GM19043 (cell line): ENCODE measurements at regions not wholly inside any gene's neighbourhood (a gene's known extent, or its start where the extent isn't known, plus 50 kb on each side); places are given as distances from the start of the nearest gene placed in this dataset.

Experiments used
- ATAC-seq: cut with Tn5 transposase; IDR thresholded peaks from one replicate; pipeline ENCODE4 v1.9.1; 2021; ENCODE audit warnings: low read depth; ENCODE audit not compliant: unreplicated experiment

- no peak for ATAC-seq
These were observed 136.9 kb downstream of the SCARB1 start for GRCh38 chr12:124726596-124727263.

DNA sequence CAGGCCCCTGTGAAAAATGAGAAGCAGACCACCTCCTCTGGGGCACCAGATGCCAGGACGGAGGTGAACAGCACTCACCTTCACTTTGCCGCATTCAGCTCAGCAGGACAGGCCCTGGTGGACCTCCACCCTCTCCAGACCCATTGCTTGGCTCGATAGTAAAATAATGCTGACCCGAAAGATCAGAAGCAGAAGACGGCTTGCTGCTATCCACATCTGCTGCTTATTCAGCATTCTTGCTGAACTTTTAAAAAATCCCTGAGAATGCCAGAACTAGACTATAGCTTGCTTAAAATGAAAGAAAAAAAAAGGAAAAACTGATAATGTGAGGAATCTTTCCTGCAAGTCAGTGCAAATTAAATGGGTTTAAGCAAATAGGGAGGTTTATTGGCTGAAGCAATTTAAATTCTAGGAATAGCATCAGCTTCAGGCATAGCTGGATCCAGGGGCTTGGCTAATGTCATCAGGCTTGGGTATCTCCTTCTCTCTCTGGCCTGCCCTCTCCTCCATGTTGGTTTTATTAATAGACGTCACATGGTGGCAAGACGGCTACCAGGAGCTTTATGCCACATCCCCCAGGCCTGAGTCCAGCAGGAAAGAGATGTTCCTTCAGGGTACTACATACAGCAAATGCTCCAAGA is 137.9 kb downstream of the SCARB1 start:
- no peak for ATAC-seq

GRCh38 chr12:124725099-124725498 is 138.6 kb downstream of the SCARB1 start:
- ATAC-seq = no peak

GRCh38 chr12:124722878-124723277 is 140.8 kb downstream of the SCARB1 start:
- ATAC-seq = no peak

DNA sequence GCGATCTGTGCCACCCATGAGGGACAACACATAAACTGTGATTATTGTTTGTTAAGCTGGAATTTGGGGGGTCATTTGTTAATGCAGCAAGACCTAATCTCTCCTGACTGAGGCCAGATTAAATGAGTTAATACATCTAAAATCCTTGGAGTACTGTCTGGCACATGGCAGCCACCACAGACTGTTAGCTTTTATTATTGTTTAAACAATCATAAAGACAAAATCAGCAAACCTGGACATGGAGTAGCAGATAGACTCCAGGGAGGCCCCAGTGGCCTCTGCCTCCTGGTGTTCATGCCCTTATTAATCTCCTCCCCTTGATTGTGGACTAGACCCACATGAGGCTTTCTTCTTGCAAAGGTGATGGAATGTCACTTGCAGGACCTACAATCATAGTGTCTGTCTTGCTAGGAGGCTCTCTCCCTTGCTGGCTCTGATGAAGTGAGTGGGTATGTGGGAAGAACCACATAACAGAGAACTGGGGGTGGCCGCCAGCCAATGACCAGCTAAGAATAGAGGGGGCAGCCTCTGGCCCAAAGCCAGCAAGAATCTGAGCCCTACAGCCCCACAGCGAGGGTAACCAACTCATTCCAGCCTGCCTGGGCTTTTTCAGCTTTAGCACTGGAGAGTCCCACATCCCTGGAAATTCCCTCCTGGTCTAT is 142.0 kb downstream of the SCARB1 start:
- ATAC-seq = no peak

GRCh38 chr12:124720681-124721500 is 142.8 kb downstream of the SCARB1 start:
- no peak for ATAC-seq

- no peak for ATAC-seq
These were observed 143.5 kb downstream of the SCARB1 start for GRCh38 chr12:124720004-124720680.

DNA sequence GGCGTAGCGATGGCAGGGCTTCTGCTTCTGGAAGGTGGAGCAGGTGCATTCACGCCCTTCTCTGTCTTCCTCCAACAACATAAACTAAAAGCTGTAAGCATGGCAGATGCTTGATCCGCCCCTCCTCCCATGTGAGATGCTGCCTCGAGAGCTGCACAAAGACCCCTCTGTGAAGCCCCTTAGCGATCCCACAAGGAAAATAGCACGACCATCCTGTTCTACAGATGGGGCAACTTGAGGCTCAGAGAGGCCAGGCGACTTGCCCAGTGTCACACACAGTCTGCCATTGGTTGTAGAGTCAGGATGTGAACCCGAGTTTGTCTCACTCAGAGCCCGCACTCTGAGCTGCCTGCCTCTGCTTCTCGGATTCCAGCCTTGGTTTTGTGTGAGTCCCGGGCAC is 144.4 kb downstream of the SCARB1 start:
- ATAC-seq = no peak

GRCh38 chr12:124718458-124718857 is 145.2 kb downstream of the SCARB1 start:
- ATAC-seq = no peak

GRCh38 chr12:124718036-124718435 is 145.6 kb downstream of the SCARB1 start:
- no peak for ATAC-seq

DNA sequence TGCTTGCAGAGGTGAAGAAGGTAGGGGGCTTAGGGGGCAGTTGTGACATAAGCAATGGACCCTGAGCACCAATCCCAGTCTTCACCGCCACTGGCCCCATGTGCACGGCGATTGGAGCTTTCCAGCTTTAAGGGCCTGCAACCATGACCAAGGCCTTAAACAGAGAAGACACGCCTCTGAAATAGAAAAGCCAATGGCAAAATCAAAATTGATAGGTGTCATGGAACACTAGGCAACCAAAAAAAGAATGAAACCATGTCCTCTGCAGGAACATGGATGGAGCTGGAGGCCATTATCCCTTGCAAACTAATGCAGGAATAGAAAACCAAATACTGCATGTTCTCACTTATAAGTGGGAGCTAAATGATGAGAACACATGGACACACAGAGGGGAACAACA is 146.3 kb downstream of the SCARB1 start:
- ATAC-seq = no peak

DNA sequence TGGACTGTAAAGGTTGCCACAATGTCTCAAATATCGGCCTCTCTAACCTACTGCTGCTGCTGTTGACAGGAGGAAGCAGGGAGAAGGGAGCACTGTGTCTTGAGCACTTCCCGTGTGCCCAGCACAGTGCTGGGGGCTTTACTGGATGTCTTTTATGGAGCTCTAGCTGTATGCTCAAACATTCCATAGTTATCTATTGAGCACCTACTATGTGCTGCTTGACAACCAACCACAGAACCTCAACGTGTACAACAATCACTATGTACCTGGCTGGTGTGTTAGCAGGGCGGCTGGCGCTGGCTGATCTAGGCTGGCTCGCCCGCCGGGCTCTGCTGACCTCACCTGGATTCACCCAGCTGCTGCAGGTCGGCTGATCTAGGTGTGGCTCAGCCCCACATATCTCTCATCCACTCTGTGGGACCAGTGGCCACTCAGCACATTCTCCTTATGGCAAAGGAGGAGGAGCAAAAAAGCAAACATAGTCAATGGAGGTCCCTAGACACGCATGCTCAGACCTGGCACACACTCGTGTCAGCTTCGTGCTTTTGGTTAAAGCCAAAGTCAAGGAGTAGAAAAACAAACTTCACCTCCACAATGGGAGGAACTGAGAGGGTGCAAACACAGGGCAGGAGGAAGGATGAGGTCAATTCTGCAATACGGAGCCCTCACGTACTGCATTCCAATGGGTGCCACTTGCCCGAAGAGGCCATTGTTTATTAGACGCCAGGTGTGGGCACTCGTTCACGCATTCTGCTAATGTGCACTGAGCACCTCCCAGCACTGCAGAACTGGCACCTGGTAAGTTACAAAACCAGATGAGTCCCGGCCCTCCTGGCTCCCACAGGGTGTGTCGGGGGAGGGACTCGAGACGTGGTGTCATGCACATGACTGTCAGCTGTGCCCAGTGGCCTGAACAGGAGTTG is 147.2 kb downstream of the SCARB1 start:
- no peak for ATAC-seq

DNA sequence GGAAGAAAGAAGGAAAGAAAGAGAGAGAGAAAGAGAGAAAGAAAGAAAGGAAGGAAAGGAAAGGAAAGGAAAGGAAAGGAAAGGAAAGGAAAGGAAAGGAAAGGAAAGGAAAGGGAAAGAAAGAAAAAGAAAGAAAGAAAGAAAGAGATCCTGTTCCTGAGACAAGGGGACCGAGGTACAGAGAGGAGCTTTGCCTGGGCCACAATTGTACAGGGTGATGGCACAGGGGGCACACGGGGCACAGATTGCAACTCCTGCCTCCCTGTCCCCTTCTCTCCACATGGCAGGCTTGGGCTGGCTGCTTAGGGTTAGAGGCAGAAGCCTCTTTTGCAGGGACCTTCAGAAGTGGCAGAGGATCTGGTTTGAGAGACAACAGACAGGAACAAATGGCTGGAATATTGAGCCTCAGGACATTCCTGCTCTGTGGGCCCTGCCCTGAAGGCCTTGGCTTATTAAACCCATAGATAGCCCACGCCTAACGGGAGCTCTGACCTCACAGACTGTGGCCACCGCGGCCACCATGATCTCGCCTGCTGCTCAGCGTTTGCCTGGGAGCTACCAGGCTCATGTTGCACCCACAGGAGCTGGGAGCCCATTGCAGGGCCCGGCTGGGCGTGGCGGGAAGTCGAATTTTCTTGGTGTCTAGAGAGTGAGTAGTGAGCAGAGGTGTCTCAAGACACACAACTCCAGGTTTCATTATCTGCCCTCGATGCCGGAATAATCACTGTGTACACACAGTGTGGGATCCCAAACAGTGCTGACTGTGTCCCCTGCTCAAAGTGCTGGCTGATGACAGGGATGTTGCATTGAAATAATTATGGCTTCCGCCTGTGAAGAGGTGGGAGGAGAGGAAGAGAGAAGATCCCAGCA is 147.9 kb upstream of the NCOR2 start:
- ATAC-seq = no peak

DNA sequence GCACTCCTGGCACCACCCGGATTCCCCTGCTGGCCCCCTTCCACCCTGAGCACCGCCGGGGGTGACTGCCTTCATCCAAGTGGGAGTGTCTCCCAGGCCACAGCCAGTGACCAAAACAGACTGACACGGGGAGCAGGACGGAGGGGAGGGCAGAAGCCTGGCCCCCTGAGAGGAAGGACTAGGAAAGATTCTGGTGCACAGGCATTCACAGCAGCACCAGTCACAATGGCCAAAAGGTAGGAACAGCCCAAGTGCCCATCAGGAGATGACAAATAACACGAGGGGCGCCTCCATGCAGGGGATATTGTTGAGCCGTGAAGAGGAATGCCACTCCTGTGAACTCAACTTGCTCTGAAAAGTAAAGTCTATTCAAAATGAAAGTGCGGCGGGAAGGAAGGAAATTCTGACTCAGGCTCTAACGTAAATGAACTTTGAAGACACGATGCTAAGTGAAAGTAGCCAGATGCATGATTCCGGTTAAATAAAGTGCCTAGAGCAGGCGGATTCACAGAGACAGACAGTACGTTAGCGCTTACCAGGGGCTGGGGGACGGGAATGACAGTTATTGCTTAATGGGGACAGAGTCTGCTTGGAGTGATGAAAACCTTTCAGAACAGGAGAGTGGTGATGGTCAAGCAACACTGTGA is 146.1 kb upstream of the NCOR2 start:
- ATAC-seq = peak; percentile 76

- ATAC-seq = peak; percentile 11
These were observed 145.6 kb upstream of the NCOR2 start for GRCh38 chr12:124713041-124713435.

GRCh38 chr12:124711344-124711743 is 143.9 kb upstream of the NCOR2 start:
- ATAC-seq = no peak

GRCh38 chr12:124709722-124710687 is 142.6 kb upstream of the NCOR2 start:
- ATAC-seq = no peak
